ENCODE measurements at regions not wholly inside any gene's neighbourhood (a gene's known extent, or its start where the extent isn't known, plus 50 kb on each side); places are given as distances from the start of the nearest gene placed in this dataset.

GRCh38 chr2:193349642-193350041 is 1154.9 kb upstream of the TMEFF2 start:
- TF ChIP-seq RELA (IDR thresholded peaks at IDR 0.05; ENCODE audit: borderline replicate concordance, partially characterized antibody) (no peak), POLR2A (IDR thresholded peaks at IDR 0.05; ENCODE audit: low read depth, low read length) (no peak), TAF1 (IDR thresholded peaks at IDR 0.05; ENCODE audit: borderline replicate concordance, low read depth, low read length) (no peak), BMI1 (IDR thresholded peaks at IDR 0.05; ENCODE audit: borderline replicate concordance) (no peak), RAD51 (IDR thresholded peaks at IDR 0.05) (no peak), CTCF (IDR thresholded peaks at IDR 0.05 in 2 of 3, conservative IDR thresholded peaks at IDR 0.05 in 1 of 3; ENCODE audit: control insufficient read depth in 2 of 3, extremely low read depth in 1 of 3, insufficient read depth in 1 of 3, low read depth in 3 of 3, low read length in 3 of 3) (no peak), MXI1 (IDR thresholded peaks at IDR 0.05; ENCODE audit: low read depth, low read length) (no peak), NR2C2 (IDR thresholded peaks at IDR 0.05; ENCODE audit: borderline replicate concordance, control insufficient read depth, insufficient read length, low read depth) (no peak), GABPA (IDR thresholded peaks at IDR 0.05; ENCODE audit: low read depth) (no peak), NFYA (IDR thresholded peaks at IDR 0.05; ENCODE audit: borderline replicate concordance, low read depth, low read length) (no peak), CHD1 (IDR thresholded peaks at IDR 0.05; ENCODE audit: low read depth, low read length) (no peak), FOXK2 (IDR thresholded peaks at IDR 0.05) (no peak)

All from GM12878 (cell line).